OCI-LY3 (cell line): ENCODE measurements at regions not wholly inside any gene's neighbourhood (a gene's known extent, or its start where the extent isn't known, plus 50 kb on each side); places are given as distances from the start of the nearest gene placed in this dataset.

Experiments
- EZH2phosphoT487 ChIP-seq: fragments of 200-600 bp; shearing (Covaris generic); IDR thresholded peaks from 2 replicates; pipeline ENCODE4 v1.6.1; 2018; ENCODE audit warnings: antibody characterized with exemption, mixed run types, low read depth
- TF ChIP-seq, protein P1 (sequence below): fragments of 200-600, 300-600 bp; sonication (generic); IDR thresholded peaks from 2 replicates; pipeline ENCODE4 v1.5.1; 2014; ENCODE audit warnings: antibody characterized with exemption, low read length, low read depth

DNA sequence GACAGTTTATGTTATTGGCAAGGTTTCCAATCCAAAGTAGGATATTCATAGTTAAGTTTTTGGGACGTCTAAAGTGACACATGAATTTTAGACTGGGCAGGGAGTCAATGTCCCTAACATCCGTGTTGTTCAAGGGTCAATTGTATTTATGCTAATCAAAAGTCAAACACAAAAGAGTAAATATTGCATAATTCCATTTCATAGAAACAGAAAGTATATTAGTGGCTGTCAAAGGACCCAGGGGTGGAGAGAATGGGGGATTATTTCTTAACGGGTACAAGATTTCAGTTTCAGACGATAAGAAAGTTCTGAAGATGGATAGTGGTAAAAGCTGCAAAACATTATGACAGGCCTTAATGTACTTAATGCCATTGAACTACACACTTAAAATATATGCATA is 971.8 kb upstream of the AGA start:
- TF ChIP-seq, protein P1, sequence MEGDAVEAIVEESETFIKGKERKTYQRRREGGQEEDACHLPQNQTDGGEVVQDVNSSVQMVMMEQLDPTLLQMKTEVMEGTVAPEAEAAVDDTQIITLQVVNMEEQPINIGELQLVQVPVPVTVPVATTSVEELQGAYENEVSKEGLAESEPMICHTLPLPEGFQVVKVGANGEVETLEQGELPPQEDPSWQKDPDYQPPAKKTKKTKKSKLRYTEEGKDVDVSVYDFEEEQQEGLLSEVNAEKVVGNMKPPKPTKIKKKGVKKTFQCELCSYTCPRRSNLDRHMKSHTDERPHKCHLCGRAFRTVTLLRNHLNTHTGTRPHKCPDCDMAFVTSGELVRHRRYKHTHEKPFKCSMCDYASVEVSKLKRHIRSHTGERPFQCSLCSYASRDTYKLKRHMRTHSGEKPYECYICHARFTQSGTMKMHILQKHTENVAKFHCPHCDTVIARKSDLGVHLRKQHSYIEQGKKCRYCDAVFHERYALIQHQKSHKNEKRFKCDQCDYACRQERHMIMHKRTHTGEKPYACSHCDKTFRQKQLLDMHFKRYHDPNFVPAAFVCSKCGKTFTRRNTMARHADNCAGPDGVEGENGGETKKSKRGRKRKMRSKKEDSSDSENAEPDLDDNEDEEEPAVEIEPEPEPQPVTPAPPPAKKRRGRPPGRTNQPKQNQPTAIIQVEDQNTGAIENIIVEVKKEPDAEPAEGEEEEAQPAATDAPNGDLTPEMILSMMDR, result no peak
- TF ChIP-seq EZH2phosphoT487, result no peak
